GM12891 (cell line): ENCODE measurements at regions not wholly inside any gene's neighbourhood (a gene's known extent, or its start where the extent isn't known, plus 50 kb on each side); places are given as distances from the start of the nearest gene placed in this dataset.

ENCODE experiments used
- PAX5 ChIP-seq: IDR thresholded peaks from 2 replicates; pipeline ENCODE4 v1.6.1; 2011; ENCODE audit warnings: low read length, moderate library complexity, mild to moderate bottlenecking; ENCODE audit not compliant: insufficient read depth, severe bottlenecking
- POLR2A ChIP-seq: IDR thresholded peaks from 2 replicates; pipeline ENCODE4 v1.6.1; 2011; ENCODE audit warnings: low read depth, low read length, control low read depth
- POLR2AphosphoS5 ChIP-seq: IDR thresholded peaks from 2 replicates; pipeline ENCODE4 v1.6.1; 2011; ENCODE audit warnings: low read depth, low read length, control low read depth
- POU2F2 ChIP-seq: IDR thresholded peaks from 2 replicates; pipeline ENCODE4 v1.6.1; 2011; ENCODE audit warnings: low read depth, mild to moderate bottlenecking, control low read depth, low read length, moderate library complexity
- SPI1 ChIP-seq: IDR thresholded peaks from 2 replicates; pipeline ENCODE4 v1.6.1; 2011; ENCODE audit warnings: low read depth, low read length, control low read depth
- TAF1 ChIP-seq: IDR thresholded peaks from 2 replicates; pipeline ENCODE4 v1.6.1; 2011; ENCODE audit warnings: low read depth, low read length, control low read depth

DNA sequence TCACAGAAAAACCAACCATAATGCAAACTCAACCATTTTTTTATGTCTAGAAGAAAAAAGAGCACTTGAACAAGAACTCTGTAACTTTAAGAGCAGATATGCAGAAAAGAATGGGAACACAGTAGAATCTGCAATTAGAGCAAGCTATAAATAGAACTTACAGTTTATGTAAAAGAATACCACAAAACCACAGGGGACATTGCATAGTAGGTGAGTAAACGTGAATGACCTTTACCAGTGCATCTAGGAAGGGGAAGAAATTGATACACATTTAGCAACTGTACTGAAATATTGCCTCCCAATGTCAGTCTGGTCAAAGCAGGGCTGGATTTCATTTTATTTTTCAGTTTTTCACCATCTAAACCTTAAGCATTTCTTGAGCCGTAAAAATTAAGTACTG, 242.2 kb upstream of the EDNRB start:
- TF ChIP-seq TAF1 (no peak), POLR2AphosphoS5 (no peak), POLR2A (no peak), SPI1 (no peak), POU2F2 (no peak), PAX5 (no peak)
